ENCODE measurements at regions not wholly inside any gene's neighbourhood (a gene's known extent, or its start where the extent isn't known, plus 50 kb on each side); places are given as distances from the start of the nearest gene placed in this dataset.

DNA sequence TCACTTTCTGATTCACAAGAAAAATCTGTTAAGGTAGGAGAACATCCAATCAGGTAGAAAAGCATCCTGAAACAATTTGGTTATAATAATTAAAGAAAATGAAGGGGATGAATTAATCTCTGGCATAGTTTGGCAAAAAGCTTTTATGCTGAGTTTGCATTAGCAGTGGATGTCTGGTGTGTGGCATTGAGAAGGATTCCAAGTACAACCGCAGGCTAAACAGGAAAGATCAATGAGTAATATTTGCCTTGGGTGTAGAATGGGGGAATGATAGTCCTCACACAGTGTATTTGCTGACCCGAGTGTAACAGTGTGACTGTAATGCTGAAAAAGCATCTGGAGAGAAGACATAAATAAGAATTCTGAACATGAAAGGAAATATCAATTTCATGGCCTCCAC, 68.3 kb upstream of the SESTD1 start:
- TF ChIP-seq, protein P1, sequence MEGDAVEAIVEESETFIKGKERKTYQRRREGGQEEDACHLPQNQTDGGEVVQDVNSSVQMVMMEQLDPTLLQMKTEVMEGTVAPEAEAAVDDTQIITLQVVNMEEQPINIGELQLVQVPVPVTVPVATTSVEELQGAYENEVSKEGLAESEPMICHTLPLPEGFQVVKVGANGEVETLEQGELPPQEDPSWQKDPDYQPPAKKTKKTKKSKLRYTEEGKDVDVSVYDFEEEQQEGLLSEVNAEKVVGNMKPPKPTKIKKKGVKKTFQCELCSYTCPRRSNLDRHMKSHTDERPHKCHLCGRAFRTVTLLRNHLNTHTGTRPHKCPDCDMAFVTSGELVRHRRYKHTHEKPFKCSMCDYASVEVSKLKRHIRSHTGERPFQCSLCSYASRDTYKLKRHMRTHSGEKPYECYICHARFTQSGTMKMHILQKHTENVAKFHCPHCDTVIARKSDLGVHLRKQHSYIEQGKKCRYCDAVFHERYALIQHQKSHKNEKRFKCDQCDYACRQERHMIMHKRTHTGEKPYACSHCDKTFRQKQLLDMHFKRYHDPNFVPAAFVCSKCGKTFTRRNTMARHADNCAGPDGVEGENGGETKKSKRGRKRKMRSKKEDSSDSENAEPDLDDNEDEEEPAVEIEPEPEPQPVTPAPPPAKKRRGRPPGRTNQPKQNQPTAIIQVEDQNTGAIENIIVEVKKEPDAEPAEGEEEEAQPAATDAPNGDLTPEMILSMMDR (IDR thresholded peaks at IDR 0.05) = no peak
- no peak for TF ChIP-seq POLR2A (IDR thresholded peaks at IDR 0.05)
